Uterus (tissue), 3 donors: ENCODE measurements at regions not wholly inside any gene's neighbourhood (a gene's known extent, or its start where the extent isn't known, plus 50 kb on each side); places are given as distances from the start of the nearest gene placed in this dataset.

Experiments used
- DNase-seq, 2 donors: peaks; one replicate each; pipeline ENCODE4 v3.0.0-alpha.2; 2019 to 2020
- H3K27ac ChIP-seq, 2 donors: fragments of 200-600 bp; sonication (generic); 1 replicate in 1 of 2; 2 replicates in 1 of 2; pipeline ENCODE4 v1.5.1; 2016 to 2018
- H3K27me3 ChIP-seq, 2 donors: fragments of 200-600 bp; sonication (generic); one replicate each; pipeline ENCODE4 v1.5.1; 2018 to 2019; ENCODE audit warnings: control low read depth in 1 of 2
- H3K36me3 ChIP-seq, 2 donors: fragments of 200-600 bp; sonication (generic); one replicate each; pipeline ENCODE4 v1.5.1; 2019; ENCODE audit warnings: control low read depth in 1 of 2
- H3K4me1 ChIP-seq, 2 donors: fragments of 200-600 bp; sonication (generic); one replicate each; pipeline ENCODE4 v1.5.1; 2018 to 2019; ENCODE audit warnings: control low read depth in 1 of 2
- H3K4me3 ChIP-seq, 2 donors: fragments of 200-600 bp; sonication (generic); 1 replicate in 1 of 2; 2 replicates in 1 of 2; pipeline ENCODE4 v1.5.1; 2018 to 2019; ENCODE audit warnings: mild to moderate bottlenecking in 1 of 2
- H3K9me3 ChIP-seq, 2 donors: fragments of 200-600 bp; sonication (generic); one replicate each; pipeline ENCODE4 v1.5.1; 2019; ENCODE audit warnings: control low read depth in 1 of 2
- POLR2A ChIP-seq, 2 donors: fragments of 450-650 bp; IDR thresholded peaks; one replicate each; pipeline ENCODE4 v1.6.1; 2016; ENCODE audit warnings: antibody characterized with exemption in 2 of 2, mild to moderate bottlenecking in 1 of 2, moderate library complexity in 1 of 2
- intact Hi-C: fragments of 100-400 bp; cut with DNase I; formaldehyde crosslinking; loops from one replicate; pipeline ENCODE4 v1.15.1; 2023; ENCODE audit warnings: low total_unique reads
- TF ChIP-seq, protein P1 (sequence below), 4 experiments: fragments of 200-600 bp in 2 of 4; fragments of 450-650 bp in 2 of 4; sonication (generic) in 2 of 4; IDR thresholded peaks; one replicate each; pipeline ENCODE4 v1.5.1; 2016 to 2019; ENCODE audit warnings: antibody characterized with exemption in 4 of 4, mild to moderate bottlenecking in 2 of 4, moderate library complexity in 1 of 4
- donor health status: DM: yes; HTN: yes; CAD: no.

DNA sequence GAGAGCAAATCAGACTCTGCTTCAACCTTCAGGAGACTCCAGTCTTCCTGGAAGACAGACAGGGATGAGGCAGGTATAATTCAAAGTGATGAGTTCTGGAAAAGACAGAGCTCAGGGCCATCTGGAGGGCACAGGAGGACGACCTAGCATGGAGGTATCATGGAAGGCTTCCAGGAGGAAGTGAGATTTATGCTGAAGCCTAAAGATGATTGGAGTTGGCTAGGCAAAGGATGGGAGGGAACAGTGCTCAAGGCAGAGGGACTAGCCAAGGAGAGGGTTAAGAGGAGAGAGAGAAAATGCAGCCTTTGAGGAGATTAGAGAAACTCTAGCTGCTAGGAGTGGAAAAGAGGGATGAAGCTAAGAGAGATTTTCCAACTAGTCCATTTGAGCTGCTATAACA, 438.5 kb downstream of the MED13L start:
- Histone ChIP-seq H3K4me3 (no peak overlapping the region), H3K36me3 (no peaks in the 10 kb centered on the region), H3K4me1 (no peaks in the 10 kb centered on the region), H3K27me3 (no peaks in the 10 kb centered on the region), H3K27ac (no peak overlapping the region), H3K9me3 (no peaks in the 10 kb centered on the region)
- no peak for DNase-seq
- intact Hi-C loops: no loop called here
- TF ChIP-seq, protein P1, sequence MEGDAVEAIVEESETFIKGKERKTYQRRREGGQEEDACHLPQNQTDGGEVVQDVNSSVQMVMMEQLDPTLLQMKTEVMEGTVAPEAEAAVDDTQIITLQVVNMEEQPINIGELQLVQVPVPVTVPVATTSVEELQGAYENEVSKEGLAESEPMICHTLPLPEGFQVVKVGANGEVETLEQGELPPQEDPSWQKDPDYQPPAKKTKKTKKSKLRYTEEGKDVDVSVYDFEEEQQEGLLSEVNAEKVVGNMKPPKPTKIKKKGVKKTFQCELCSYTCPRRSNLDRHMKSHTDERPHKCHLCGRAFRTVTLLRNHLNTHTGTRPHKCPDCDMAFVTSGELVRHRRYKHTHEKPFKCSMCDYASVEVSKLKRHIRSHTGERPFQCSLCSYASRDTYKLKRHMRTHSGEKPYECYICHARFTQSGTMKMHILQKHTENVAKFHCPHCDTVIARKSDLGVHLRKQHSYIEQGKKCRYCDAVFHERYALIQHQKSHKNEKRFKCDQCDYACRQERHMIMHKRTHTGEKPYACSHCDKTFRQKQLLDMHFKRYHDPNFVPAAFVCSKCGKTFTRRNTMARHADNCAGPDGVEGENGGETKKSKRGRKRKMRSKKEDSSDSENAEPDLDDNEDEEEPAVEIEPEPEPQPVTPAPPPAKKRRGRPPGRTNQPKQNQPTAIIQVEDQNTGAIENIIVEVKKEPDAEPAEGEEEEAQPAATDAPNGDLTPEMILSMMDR (IDR thresholded peaks at IDR 0.05): no peak
- TF ChIP-seq POLR2A (IDR thresholded peaks at IDR 0.05): no peak

DNA sequence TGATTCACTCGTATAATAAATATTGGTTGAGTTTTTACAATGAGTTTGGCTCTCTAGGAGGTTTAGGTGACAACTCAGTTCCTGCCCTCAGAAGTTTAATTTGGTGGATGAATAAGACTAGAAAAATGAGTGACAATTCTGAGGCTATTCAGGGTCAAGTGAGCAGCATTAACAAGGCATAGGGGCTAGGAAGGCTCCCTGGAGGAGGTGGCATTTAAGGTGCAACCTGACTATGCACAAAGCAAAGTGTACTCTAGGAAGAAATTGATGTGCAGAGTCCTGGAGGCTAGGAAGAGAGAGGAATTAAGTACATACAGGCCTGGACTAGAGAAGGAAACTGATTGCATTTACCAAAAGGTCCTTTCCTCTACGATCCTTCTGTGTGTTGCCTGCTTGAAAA, 440.3 kb downstream of the MED13L start:
- no peak for TF ChIP-seq POLR2A (IDR thresholded peaks at IDR 0.05)
- TF ChIP-seq, protein P1 (IDR thresholded peaks at IDR 0.05): no peak
- H3K4me1 ChIP-seq: no peaks in the 10 kb centered on the region
- H3K9me3 ChIP-seq: no peaks in the 10 kb centered on the region
- intact Hi-C loops: no loop called here
- H3K4me3 ChIP-seq: no peak overlapping the region
- no peak overlapping the region for H3K27ac ChIP-seq
- no peaks in the 10 kb centered on the region for H3K27me3 ChIP-seq
- no peaks in the 10 kb centered on the region for H3K36me3 ChIP-seq
- DNase-seq: no peak

DNA sequence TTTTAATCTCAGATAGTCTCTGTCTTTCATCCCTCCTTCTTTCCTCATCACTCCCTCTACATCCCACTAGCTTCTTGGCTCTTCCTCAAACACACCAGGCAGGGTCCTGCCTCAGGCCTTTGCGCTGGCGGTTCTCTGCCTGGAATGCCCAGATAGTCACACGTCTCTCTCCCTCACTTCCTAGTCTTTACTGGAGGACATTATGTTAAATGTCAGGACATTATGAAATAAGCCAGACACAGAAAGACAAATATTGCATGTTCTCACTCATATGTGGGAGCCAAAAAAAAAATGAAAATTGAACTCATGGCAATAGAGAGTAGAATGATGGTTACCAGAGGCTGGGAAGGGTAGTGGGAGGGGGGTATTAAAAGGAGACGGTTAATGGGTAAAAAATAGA, 442.0 kb downstream of the MED13L start:
- H3K36me3 ChIP-seq: no peaks in the 10 kb centered on the region
- DNase-seq: peak in 1 of 2 donors; percentile 19
- intact Hi-C loops: no loop called here
- H3K27me3 ChIP-seq: no peaks in the 10 kb centered on the region
- H3K4me1 ChIP-seq: no peaks in the 10 kb centered on the region
- no peaks in the 10 kb centered on the region for H3K9me3 ChIP-seq
- TF ChIP-seq, protein P1 (IDR thresholded peaks at IDR 0.05): no peak
- TF ChIP-seq POLR2A (IDR thresholded peaks at IDR 0.05): no peak
- H3K4me3 ChIP-seq: no peak overlapping the region
- H3K27ac ChIP-seq: no peak overlapping the region

- Histone ChIP-seq H3K4me3 (no peak overlapping the region), H3K27ac (no peak overlapping the region), H3K36me3 (no peaks in the 10 kb centered on the region), H3K4me1 (no peaks in the 10 kb centered on the region), H3K27me3 (no peaks in the 10 kb centered on the region), H3K9me3 (no peaks in the 10 kb centered on the region)
- no peak for DNase-seq
- intact Hi-C loops: no loop called here
- TF ChIP-seq POLR2A (IDR thresholded peaks at IDR 0.05): no peak
- TF ChIP-seq, protein P1 (IDR thresholded peaks at IDR 0.05): no peak
Measured at GRCh38 chr12:115833704-115834103, 443.8 kb downstream of the MED13L start.

- H3K27ac ChIP-seq: no peak overlapping the region
- no peak for DNase-seq
- TF ChIP-seq, protein P1 (IDR thresholded peaks at IDR 0.05): no peak
- TF ChIP-seq POLR2A (IDR thresholded peaks at IDR 0.05): no peak
- no peaks in the 10 kb centered on the region for H3K4me1 ChIP-seq
- no peak overlapping the region for H3K4me3 ChIP-seq
- no peaks in the 10 kb centered on the region for H3K27me3 ChIP-seq
- no peaks in the 10 kb centered on the region for H3K9me3 ChIP-seq
- no peaks in the 10 kb centered on the region for H3K36me3 ChIP-seq
- intact Hi-C loops: no loop called here
Measured at GRCh38 chr12:115830633-115831032, 446.9 kb downstream of the MED13L start.
